GM19467 (cell line): ENCODE measurements at regions not wholly inside any gene's neighbourhood (a gene's known extent, or its start where the extent isn't known, plus 50 kb on each side); places are given as distances from the start of the nearest gene placed in this dataset.

Experiments used
- ATAC-seq: cut with Tn5 transposase; IDR thresholded peaks from one replicate; pipeline ENCODE4 v1.9.1; 2021; ENCODE audit warnings: mild to moderate bottlenecking, moderate library complexity; ENCODE audit not compliant: unreplicated experiment

DNA sequence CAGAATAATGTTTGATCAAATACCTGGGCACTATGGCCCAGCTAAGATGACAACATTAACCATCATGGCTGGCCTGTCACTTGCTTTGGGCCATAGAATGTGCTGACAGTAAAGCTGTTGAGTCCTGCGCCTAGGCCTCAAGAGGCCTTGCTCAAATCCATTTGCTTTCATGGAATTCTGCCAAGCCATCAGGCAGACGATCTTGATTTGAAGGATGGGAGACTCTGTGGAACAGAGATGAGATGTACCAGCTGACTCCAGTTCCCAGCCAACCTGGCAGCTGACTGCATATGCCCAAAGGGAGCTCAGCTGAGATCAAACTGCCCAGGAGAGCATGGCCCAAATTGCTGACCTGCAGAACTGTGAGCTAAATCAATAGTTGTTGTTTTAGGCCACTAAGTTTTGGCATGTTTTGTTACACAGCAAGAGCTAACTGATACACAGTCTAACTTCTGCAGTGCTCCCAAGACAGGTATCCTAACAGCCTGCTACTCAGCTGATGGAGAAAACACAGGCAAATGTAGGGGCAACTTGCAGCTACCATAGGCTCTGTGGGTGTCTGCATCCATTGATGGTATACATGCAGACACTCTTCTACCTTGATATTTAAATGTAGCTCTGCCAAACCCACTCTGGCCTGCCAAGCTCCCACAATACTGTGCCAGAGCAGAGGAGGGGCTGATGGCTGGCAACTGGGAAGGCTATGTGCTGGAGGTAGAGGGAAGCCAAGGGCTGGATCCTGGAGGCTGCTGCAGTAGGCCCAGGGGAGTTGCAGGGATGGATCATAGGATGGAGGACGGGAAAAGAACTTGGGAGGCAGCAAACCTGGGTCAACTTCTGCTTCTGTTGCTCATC lies 55.2 kb upstream of the RNF24 start:
- no peak for ATAC-seq

DNA sequence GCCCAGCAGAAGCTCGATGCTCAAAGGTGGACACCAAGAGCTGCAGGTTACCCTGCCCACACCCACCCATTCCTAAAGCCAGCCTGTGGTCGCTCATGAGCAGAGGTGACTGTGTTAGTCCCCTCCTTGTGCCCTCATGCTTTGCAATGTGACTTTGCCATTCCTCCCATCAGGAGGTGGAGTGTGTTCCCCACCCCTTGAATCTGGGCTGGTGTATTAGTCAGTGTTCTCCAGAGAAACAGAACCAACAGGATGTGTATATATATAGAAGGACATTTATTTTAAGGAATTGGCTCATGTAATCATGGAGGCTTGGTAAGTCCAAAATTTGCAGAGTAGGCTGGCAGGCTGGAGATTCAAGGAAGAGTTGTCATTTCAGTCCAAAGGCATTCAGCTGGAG lies 54.4 kb upstream of the RNF24 start:
- no peak for ATAC-seq

DNA sequence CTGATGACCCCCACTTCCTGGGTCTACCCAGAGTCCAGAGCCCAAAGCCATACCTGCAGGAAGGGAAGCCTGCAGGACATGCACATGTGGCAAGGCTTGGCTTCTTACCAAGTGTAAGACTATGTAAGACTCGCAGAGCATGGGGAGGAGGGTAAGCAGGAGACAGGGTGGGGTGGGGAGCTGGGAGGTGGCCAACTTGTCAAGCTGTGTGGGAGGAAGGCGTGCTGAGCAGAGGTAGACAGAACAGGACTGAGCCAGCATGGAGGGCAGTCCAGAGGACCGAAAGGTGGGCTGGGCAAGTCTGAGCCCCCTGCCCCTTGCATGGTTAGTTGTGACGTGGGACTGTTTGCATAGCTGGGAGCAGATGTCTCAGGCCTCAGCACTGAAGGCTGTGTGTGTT lies 53.4 kb upstream of the RNF24 start:
- no peak for ATAC-seq

- ATAC-seq = no peak
These were observed 52.4 kb upstream of the RNF24 start for GRCh38 chr20:4067600-4068261.

DNA sequence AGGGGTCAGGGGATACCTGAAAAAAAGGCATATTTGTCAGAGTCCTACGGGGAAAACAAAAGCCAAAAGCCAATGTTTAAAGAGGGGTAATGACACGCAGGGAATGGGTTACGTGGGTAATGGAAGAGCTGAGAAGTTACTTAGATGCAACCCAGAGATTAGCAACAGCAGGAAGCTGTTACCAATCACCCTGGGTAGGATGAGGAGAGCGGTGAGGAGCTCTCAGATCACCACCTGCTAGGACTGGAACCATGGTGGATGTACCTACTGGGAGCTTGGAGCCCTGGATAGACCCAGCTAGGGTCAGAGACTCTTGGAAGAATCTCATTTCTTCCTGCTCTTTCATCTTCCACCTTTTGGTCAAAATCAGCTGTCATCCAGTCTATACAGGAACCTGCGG lies 51.2 kb upstream of the RNF24 start:
- ATAC-seq = no peak

GRCh38 chr20:4065391-4065844 lies 50.1 kb upstream of the RNF24 start:
- ATAC-seq = no peak
